HepG2 (cell line): ENCODE measurements at regions not wholly inside any gene's neighbourhood (a gene's known extent, or its start where the extent isn't known, plus 50 kb on each side); places are given as distances from the start of the nearest gene placed in this dataset.

Experiments
- ATAC-seq: fragments of 200-7000 bp; cut with Tn5 transposase; 3 replicates; pipeline ENCODE4 v1.9.1; 2020; ENCODE audit warnings: mild to moderate bottlenecking, moderate library complexity
- BruUV-seq: library from RNA; stranded (reverse); fragments of 400-500 nt; replicated peaks from 2 replicates; lab custom pipeline; 2021; lab: Mats Ljungman, UMichigan
- CTCF ChIA-PET: fragments of 300-600 bp; formaldehyde crosslinking; extraction: SDS; loops from one replicate; lab custom pipeline; 2021; ENCODE audit warnings: low total read pairs, inconsistent platforms, low intra/inter-chr PET ratio; lab: Yijun Ruan, JAX
- POLR2A ChIA-PET: fragments of 350-600 bp; sonication (Branson Sonifier 250); formaldehyde crosslinking; loops from one replicate; lab custom pipeline; 2020; ENCODE audit warnings: antibody characterized with exemption, inconsistent platforms; lab: Yijun Ruan, JAX
- DNase-seq: peaks from one replicate; pipeline ENCODE4 v3.0.0-alpha.2; 2015; ENCODE audit warnings: low spot score
- FAIRE-seq: peaks from 3 replicates; lab custom pipeline; 2011; peaks lifted over from hg19 to GRCh38; lab: Jason Lieb, UNC
- H2AFZ ChIP-seq: one replicate; pipeline ENCODE4 v1.6.1; 2011; ENCODE audit warnings: low read length, inconsistent platforms
- H3K27ac ChIP-seq: fragments of 300-600 bp; 3 replicates; pipeline ENCODE4 v1.8.0; 2011; ENCODE audit warnings: mixed run types, mild to moderate bottlenecking, mixed read lengths, low read length, inconsistent platforms; ENCODE audit not compliant: insufficient read depth; ENCODE audit errors: extremely low read length
- H3K27me3 ChIP-seq, 2 experiments: fragments of 200-600 bp in 1 of 2; 2 replicates in 1 of 2; 3 replicates in 1 of 2; pipeline versions ENCODE4 v1.6.0 to v1.8.0; 2011; ENCODE audit warnings: low read length in 2 of 2, mild to moderate bottlenecking in 2 of 2, moderate library complexity in 2 of 2, inconsistent platforms in 1 of 2; ENCODE audit not compliant: insufficient read depth in 2 of 2, control insufficient read depth in 1 of 2
- H3K36me3 ChIP-seq, 2 experiments: fragments of 200-600 bp in 1 of 2; replicated peaks in 1 of 2; 2 replicates in 1 of 2; 3 replicates in 1 of 2; pipeline versions ENCODE4 v1.5.1 to v1.8.0; 2011; ENCODE audit warnings: low read length in 2 of 2, inconsistent platforms in 1 of 2; ENCODE audit not compliant: insufficient read depth in 2 of 2, control insufficient read depth in 1 of 2
- H3K4me1 ChIP-seq: 2 replicates; pipeline ENCODE4 v1.5.1; 2012; ENCODE audit warnings: low read length, inconsistent platforms; ENCODE audit not compliant: insufficient read depth
- H3K4me2 ChIP-seq: 2 replicates; pipeline ENCODE4 v1.6.0; 2011; ENCODE audit warnings: low read depth, low read length, inconsistent platforms
- H3K4me3 ChIP-seq, 3 experiments: fragments of 200-600 bp in 1 of 3; sonication (generic), shearing (Covaris generic) in 1 of 3; replicated peaks in 1 of 3; 2 replicates each; pipeline ENCODE4 v1.5.1; 2011 to 2016; ENCODE audit warnings: low read length in 3 of 3, inconsistent platforms in 2 of 3, low read depth in 2 of 3, mild to moderate bottlenecking in 2 of 3, control low read depth in 1 of 3, mixed read lengths in 1 of 3; ENCODE audit not compliant: insufficient read depth in 1 of 3
- H3K79me2 ChIP-seq: one replicate; pipeline ENCODE4 v1.6.1; 2011; ENCODE audit warnings: low read length, inconsistent platforms; ENCODE audit not compliant: insufficient read depth
- H3K9ac ChIP-seq: 2 replicates; pipeline ENCODE4 v1.6.0; 2011; ENCODE audit warnings: mild to moderate bottlenecking, low read depth, low read length, inconsistent platforms; ENCODE audit not compliant: insufficient read depth
- H3K9me3 ChIP-seq: 2 replicates; pipeline ENCODE4 v1.5.1; 2012; ENCODE audit warnings: mild to moderate bottlenecking, low read length
- H4K20me1 ChIP-seq: 2 replicates; pipeline ENCODE4 v1.6.0; 2011; ENCODE audit warnings: inconsistent platforms, mild to moderate bottlenecking, low read length, moderate library complexity; ENCODE audit not compliant: insufficient read depth
- BCLAF1 ChIP-seq: fragments of 450-650 bp; IDR thresholded peaks from 2 replicates; pipeline ENCODE4 v1.6.1; 2017; ENCODE audit warnings: mild to moderate bottlenecking
- CTCF ChIP-seq: sonication (generic); formaldehyde crosslinking; IDR thresholded peaks from 2 replicates; pipeline ENCODE4 v1.5.0; 2020; ENCODE audit warnings: mild to moderate bottlenecking, missing genetic modification reagents, moderate library complexity
- MAFF ChIP-seq: IDR thresholded peaks from 2 replicates; pipeline ENCODE4 v1.6.1; 2011; ENCODE audit warnings: low read depth, low read length, improper control_type of control experiment
- MAFK ChIP-seq, 2 experiments: IDR thresholded peaks in 1 of 2; conservative IDR thresholded peaks in 1 of 2; 2 replicates each; pipeline ENCODE4 v1.6.1; 2011; ENCODE audit warnings: improper control_type of control experiment in 2 of 2, low read length in 2 of 2
- PAF1 ChIP-seq: IDR thresholded peaks from 2 replicates; pipeline ENCODE4 v1.6.1; 2016; ENCODE audit warnings: missing genetic modification reagents, missing compliant biosample characterization
- SETDB1 ChIP-seq: sonication (generic); formaldehyde crosslinking; IDR thresholded peaks from 2 replicates; pipeline ENCODE4 v1.5.1; 2020; ENCODE audit warnings: missing genetic modification reagents, mild to moderate bottlenecking, borderline replicate concordance
- SUZ12 ChIP-seq: fragments of 150-350 bp; IDR thresholded peaks from 2 replicates; pipeline ENCODE4 v1.6.1; 2014; ENCODE audit warnings: low read depth, low read length
- TEAD3 ChIP-seq: optimal IDR thresholded peaks from 2 replicates; pipeline ENCODE3; 2016; ENCODE audit warnings: borderline replicate concordance
- ZBTB21 ChIP-seq: sonication (generic); formaldehyde crosslinking; IDR thresholded peaks from 2 replicates; pipeline ENCODE4 v1.4.0; 2020; ENCODE audit warnings: missing genetic modification reagents
- ZBTB38 ChIP-seq: sonication (generic); formaldehyde crosslinking; IDR thresholded peaks from 2 replicates; pipeline ENCODE4 v1.5.1; 2020; ENCODE audit warnings: mild to moderate bottlenecking, missing genetic modification reagents
- ZFP41 ChIP-seq: sonication (generic); formaldehyde crosslinking; IDR thresholded peaks from 2 replicates; pipeline ENCODE4 v1.4.0; 2020; ENCODE audit warnings: mild to moderate bottlenecking, missing genetic modification reagents, borderline replicate concordance
- ZNF136 ChIP-seq: sonication (generic); formaldehyde crosslinking; IDR thresholded peaks from 2 replicates; pipeline ENCODE4 v1.8.1; 2022; ENCODE audit warnings: low read depth, mild to moderate bottlenecking, moderate library complexity, missing genetic modification reagents
- ZNF143 ChIP-seq: sonication (generic); formaldehyde crosslinking; IDR thresholded peaks from 2 replicates; pipeline ENCODE4 v1.4.0; 2020; ENCODE audit warnings: missing genetic modification reagents
- ZNF205 ChIP-seq: IDR thresholded peaks from 2 replicates; pipeline ENCODE4 v1.6.1; 2018; ENCODE audit warnings: missing biosample characterization, missing genetic modification reagents
- ZNF230 ChIP-seq: sonication (generic); formaldehyde crosslinking; IDR thresholded peaks from 2 replicates; pipeline ENCODE4 v1.4.0; 2020; ENCODE audit warnings: mild to moderate bottlenecking, missing genetic modification reagents
- ZNF256 ChIP-seq: sonication (generic); formaldehyde crosslinking; conservative IDR thresholded peaks from 2 replicates; pipeline ENCODE4 v1.4.0; 2020; ENCODE audit warnings: missing genetic modification reagents
- ZNF280B ChIP-seq: sonication (generic); formaldehyde crosslinking; IDR thresholded peaks from 2 replicates; pipeline ENCODE4 v1.5.0; 2020; ENCODE audit warnings: missing genetic modification reagents, mild to moderate bottlenecking, borderline replicate concordance
- ZNF740 ChIP-seq: sonication (generic); formaldehyde crosslinking; IDR thresholded peaks from 2 replicates; pipeline ENCODE4 v1.4.0; 2020; ENCODE audit warnings: missing genetic modification reagents
- WGBS: methylation state at CpG from one replicate; pipeline ENCODE4 v1.1.6; 2017; ENCODE audit warnings: low lambda C conversion rate; 5-methylcytosine and 5-hydroxymethylcytosine counted together
- in situ Hi-C: cut with HindIII; loops from 2 replicates; pipeline ENCODE4 v1.10.0; 2017; ENCODE audit warnings: low pct_unique_long_range_greater_than_20kb; ENCODE audit not compliant: extremely low pct_ligation_motif_present
- intact Hi-C: fragments of 100-400 bp; cut with micrococcal nuclease; formaldehyde crosslinking; loops from one replicate; pipeline ENCODE4 v1.10.0; 2022; ENCODE audit not compliant: unreplicated experiment

GRCh38 chr5:174622067-174622466 is 102.3 kb upstream of the MSX2 start (continued):
- TF ChIP-seq ZNF205 (CRISPR knock-in tag): no peak
- no peak for TF ChIP-seq BCLAF1
- no peak for TF ChIP-seq SUZ12
- TF ChIP-seq ZNF740 (CRISPR knock-in tag): no peak
- TF ChIP-seq ZNF280B: no peak

- H3K4me2 ChIP-seq: no peak overlapping the region
- H3K9me3 ChIP-seq: no peaks in the 10 kb centered on the region
- no peaks in the 10 kb centered on the region for H3K79me2 ChIP-seq
- CTCF ChIA-PET: no interaction called here
- no peak overlapping the region for H2AFZ ChIP-seq
- TF ChIP-seq ZBTB38 (CRISPR knock-in tag) (no peak), ZBTB21 (no peak), SETDB1 (CRISPR knock-in tag) (no peak), ZNF136 (no peak), MAFF (peak; percentile 74), ZNF230 (CRISPR knock-in tag) (no peak), ZNF143 (no peak), TEAD3 (CRISPR knock-in tag) (no peak), CTCF (no peak), ZFP41 (no peak), ZNF256 (CRISPR knock-in tag) (no peak), MAFK (conservative IDR thresholded peaks at IDR 0.05 in 1 of 2, IDR thresholded peaks at IDR 0.05 in 1 of 2; ENCODE audit: low read length in 2 of 2) (peak; percentile 79 to 87), PAF1 (no peak)
- TF ChIP-seq, all 625 proteins: peak for 2
- Histone ChIP-seq H3K4me3 (no peak overlapping the region), H3K4me1 (no peaks in the 10 kb centered on the region), H3K36me3 (no peaks in the 10 kb centered on the region), H3K27me3 (no peaks in the 10 kb centered on the region; a peak in 1 of 5 replicates), H3K9ac (no peak overlapping the region), H4K20me1 (no peaks in the 10 kb centered on the region), H3K27ac (no peak overlapping the region)
- intact Hi-C loops (no loop called here), in situ Hi-C loops (no loop called here)
- POLR2A ChIA-PET: no interaction called here
- DNase-seq: no peak
- no TSS peak for BruUV-seq
- no peak for ATAC-seq
- no peak for FAIRE-seq
- 0% methylated on average over 1 of the region's 1 CpG for WGBS
Measured at GRCh38 chr5:174623018-174623417, 101.4 kb upstream of the MSX2 start.
